Middle frontal gyrus (tissue), 1 donor: ENCODE measurements at regions not wholly inside any gene's neighbourhood (a gene's known extent, or its start where the extent isn't known, plus 50 kb on each side); places are given as distances from the start of the nearest gene placed in this dataset.
"Not testable (repeated sequence)": the region's sequence is repeated elsewhere in the genome, so short reads cannot be mapped to it uniquely, and the experiment has no call there.

Experiments used
- DNase-seq: peaks from one replicate; pipeline ENCODE4 v3.0.0-alpha.2; 2015; ENCODE audit warnings: low spot score; ENCODE audit errors: extremely low spot score

DNA sequence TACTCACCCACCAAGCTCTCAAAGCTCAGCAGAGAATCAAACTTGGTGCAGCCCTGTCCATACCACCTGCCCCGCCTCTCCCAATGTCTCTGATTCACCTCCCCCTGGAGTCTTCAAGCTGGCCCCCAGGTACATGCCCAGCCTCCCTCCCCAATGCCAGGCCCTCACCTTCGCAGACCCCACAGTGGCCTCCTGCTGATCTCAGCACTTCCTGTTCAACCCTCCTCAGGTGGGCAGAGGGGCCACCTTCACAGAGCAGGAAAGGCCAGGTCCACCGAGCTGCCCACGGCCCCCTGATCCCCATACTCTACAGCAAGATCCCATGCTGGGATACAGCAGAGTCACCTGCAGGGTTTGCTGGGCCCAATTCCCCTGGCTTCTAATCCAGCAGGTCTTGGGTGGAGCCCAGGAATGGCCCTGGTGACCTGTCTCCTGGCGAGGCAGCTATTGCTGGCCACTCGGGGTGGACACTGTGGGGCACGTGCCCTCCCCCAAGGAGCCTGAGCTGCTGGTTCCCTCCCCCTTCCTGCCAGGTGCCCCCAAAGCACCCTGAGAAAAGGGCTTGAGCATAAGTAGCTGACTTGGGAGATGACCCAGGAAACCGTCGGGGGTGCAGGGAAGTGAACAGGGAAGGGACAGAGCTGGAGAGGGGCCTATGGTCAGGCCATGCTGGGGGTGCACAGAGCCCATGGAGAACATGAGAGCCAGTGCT, 150.7 kb downstream of the BRD1 start:
- no peak for DNase-seq

DNA sequence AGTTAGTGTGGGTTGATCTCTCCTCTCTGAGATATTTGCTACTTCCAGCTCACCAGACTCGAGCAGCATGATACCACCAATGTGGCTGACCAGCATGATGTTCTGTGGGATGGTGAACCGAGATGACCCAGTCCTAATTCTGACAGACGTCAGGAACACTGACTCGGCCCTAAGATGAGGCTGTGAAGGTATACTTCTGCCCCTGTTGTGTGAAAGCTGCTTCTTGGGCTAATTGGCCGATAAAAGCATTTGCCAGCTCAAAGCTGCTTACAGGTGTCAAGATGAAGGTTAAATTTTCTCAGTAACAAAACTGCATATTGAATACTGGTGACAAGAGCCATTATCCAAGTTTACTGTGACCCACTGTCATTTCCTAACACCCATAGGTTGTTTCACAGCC, 151.4 kb downstream of the BRD1 start:
- DNase-seq = no peak

DNA sequence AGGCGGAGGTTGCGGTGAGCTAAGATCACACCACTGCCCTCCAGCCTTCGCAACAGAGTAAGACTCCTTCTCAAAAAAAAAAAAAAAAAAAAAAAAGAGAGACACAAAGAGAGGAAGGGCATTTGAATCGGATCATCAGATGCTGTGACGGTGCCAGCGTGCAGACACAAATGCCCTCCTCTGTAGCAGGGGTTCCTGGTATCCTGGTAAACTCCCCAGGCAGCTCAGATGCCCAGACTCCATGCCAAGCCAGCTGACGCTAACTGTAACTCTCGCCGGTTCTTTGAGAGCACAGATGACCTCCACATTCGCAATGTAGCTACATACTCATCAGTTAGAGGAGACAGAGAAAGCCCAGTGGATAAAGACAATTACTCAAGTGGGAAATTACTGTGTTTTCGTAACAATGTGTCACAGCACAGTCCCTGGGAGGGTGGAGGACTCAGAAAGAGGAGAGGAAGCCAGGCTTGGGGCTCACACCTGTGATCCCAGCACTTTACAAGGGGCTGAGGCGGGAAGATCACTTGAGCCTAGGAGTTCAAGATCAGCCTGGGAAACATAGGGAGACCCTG, 153.1 kb downstream of the BRD1 start:
- no peak for DNase-seq

DNA sequence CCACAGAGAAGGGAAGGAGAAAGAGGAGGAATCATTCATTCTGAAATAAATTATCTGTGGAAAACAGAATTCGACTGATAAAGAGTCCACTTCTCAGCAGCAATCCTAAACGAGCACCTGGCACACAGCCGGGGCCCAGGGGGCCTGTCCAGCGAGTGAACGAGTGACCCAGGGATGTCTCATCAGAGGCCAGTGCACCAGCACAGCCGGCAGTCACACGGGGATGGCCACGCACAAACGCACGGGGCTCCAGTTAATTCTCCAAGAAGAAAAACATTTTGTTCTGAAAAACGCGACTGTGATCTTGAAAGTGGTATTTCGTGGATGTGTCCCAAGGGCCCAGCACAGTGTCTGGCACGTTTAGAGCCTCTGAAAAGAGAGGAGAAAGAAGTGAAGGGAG, 154.6 kb downstream of the BRD1 start:
- DNase-seq = no peak

DNA sequence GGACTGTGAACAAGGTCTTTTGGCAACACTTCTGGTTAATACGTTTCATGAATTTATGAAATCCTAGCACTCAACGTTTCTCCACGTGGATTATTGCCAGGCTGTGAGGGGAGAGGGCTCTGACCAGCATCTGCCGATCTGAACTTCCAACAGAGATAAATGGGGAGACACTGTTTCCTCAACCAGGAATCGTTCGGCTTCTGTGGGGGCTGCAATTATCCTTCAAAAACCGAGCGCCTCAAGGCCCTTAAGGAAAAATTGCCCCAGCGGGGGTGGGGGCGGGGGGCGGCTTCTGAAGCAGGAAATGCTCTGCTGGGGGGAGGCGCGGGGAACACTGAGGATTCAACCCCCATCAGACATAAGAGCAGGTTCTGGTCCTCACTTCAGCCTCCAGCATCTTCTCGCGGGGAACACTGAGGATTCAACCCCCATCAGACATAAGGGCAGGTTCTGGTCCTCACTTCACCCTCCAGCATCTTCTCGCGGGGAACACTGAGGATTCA, 155.6 kb downstream of the BRD1 start:
- DNase-seq = no peak

DNA sequence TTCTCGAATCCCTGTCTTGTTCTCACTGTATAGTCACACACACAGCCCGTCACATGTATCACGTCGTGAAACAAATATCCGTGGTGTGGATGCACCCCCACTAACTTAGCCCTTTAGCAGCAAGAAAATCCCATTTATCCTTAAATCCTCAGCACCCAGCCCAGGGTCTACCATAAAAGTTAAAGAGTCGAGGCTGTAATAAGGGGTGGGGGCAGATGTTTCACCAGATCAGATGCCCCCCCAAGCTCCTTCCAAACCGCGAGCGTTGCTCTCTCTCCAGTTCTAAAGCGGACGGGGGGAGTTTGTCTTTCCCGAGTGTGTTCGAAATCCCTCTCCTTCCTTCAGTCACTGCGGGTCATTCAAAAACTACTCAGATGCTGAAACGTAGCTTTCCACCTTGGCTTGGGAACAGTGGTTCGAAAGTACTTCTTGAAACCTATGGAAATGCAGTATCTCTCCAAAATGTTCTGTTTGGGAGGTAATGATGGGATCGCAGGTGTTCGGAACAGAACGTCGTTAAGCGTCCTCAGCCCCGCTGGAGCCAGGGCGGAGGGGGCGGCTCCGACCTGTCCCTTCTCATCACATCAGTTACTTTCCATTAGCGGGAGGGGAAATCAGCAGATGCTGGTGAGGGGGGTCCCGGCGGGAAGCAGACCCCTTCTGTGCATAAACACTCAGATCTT, 156.2 kb downstream of the BRD1 start:
- DNase-seq = no peak

DNA sequence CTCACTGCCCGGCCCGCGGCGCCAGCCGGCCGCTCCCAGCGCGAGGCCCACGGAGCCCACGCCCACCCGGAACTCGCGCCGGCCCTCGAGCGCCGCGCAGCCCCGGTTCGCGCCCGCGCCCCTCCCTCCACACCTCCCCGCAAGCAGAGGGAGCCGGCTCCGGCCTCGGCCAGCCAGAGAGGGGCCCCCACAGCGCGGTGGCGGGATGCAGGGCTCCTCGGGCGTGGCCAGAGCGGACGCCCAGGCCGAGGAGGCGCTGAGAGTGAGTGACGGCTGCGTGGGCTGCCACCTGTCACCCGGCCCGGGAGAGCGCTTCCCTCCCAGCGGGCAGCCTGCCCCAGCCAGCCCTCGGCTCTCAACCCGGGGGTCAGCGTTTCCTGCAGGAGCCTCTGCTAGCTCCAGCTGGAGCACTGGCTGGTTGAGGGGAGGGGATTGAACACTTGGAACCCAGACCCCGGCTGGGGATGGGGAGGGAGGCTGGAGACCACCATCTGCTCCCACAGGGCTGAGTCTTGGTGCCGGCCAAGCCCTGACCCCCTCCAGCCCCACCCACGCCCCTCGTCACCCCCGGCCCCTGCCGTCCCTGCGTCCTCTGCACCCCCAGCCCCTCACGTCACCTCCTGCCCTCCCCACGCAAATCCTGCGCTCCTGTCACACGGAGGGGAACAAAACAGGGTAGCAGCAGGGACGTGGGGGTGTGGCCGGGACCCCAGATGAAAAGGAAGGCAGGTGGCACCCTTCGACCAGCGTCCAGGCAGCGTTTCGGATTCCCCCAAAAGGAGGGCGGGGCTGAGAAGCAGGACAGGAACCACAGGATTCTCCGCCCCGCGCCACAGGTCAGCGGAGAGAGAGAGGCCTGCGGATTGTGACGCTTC, 157.0 kb downstream of the BRD1 start:
- no peak for DNase-seq

DNA sequence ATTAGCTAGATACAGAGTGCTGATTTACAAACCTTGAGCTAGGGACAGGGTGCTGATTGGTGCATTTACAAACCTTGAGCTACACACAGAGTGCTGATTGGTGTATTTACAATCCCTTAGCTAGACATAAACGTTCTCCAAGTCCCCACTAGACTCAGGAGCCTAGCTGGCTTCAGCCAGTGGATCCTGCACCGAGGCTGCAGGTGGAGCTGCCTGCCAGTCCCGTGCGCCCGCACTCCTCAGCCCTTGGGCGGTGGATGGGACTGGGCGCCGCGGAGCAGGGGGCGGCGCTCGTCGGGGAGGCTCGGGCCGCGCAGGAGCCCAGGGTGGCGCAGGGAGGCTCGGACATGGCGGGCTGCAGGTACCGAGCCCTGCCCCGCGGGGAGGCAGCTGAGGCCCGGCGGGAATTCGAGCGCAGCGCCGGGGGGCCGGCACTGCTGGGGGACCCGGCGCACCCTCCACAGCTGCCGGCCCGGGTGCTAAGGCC, 157.7 kb downstream of the BRD1 start:
- DNase-seq = not testable (repeated sequence)

DNA sequence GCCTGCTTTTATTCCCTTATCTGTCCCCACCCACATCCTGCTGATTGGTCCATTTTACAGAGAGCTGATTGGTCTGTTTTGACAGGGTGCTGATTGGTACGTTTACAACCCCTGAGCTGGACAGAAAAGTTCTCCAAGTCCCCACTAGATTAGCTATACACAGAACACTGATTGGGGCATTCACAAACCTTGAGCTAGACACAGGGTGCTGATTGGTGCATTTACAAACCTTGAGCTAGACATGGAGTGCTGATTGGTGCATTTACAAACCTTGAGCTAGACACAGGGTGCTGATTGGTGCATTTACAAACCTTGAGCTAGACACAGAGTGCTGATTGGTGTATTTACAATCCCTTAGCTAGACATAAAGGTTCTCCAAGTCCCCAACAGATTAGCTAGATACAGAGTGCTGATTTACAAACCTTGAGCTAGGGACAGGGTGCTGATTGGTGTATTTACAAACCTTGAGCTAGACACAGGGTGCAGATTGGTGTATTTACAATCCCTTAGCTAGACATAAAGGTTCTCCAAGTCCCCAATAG, 158.2 kb downstream of the BRD1 start:
- not testable (repeated sequence) for DNase-seq

DNA sequence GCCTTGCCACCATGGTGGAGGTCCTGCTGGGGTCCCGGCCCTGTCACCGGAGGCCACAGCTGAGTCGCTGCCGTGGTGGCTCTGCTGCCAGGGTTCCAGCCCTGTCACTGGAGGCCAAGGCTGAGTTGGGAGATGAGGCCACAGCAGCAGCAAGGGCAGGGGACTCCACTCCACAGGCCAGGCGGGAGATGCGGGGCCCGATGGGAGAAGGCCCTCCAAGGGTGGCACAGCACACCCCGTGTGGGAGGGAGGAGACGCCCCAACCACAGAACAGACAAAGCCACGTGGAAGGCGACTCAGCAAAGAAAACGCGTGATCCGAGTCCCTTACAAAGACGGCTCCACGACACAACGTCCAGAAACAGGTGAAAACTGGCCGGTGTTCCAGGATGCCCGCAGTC, 159.3 kb downstream of the BRD1 start:
- DNase-seq = no peak

DNA sequence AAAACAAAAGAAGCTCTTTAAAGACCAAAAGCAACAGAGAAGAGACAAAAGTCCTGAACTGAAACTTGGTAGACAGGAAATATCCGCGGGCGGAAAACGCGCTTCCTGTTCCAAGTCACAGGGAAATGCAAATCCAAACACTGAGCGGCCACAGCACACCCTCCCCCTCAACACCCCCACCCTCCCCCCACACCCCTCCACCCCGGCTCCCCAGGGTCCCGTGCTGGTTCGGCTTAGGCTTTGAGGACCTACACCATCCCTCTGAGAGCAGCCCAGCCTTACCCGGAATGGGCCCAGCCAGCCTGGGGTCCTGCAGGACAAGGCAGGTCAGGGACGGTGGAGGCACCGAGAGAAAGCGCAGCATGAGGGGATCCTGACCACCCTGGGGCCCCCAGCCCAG, 160.4 kb downstream of the BRD1 start:
- no peak for DNase-seq

DNA sequence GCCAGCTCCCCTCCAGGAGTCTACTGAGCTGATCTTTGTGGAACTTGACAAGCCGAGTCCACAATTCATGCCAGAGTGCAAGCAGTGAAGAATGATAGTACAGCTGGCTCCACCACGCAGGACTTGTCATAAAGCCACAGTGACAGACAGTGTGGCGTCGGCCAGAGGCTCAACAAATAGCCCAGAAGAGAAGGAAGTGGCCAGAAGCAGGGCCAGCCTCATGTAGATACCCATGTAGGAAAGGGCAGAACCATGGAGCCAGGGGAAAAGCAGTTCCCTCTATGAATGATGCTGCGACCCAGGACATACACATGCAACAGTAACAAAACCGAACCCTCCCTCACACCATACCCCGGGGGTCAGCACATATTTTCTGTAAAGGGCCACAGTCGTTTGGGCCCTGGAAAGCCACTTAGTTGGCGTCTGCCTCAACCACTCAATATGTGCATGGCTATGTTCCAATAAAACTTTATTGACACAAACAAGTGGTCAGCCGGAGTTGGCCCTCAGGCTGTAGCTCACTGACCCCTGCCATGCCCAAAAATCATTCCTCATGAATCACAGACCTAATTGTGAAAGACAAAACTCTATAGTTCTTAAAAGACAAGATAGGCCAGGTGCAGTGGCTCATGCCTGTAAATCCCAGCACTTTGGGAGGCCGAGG, 161.4 kb downstream of the BRD1 start:
- DNase-seq = no peak

DNA sequence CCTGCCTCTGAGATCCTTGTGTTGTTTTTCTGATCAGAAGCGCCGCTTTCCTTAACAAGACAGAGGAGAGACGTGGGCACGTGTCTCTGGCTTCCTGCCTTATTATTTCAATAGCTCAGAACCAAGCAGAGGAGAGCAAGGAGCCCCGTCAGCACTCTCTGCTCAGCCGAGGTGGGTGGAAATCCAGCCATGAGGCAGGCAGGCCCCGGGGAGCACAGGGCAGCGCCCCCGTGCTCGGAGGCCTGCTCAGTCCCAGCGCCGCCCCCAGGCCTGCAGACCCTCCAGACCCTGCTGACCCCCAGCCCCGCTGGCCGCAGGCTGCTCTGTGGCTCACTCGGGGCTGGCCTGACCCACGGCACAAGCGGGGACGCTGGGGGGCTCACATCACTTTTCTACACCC, 162.8 kb downstream of the BRD1 start:
- no peak for DNase-seq

DNA sequence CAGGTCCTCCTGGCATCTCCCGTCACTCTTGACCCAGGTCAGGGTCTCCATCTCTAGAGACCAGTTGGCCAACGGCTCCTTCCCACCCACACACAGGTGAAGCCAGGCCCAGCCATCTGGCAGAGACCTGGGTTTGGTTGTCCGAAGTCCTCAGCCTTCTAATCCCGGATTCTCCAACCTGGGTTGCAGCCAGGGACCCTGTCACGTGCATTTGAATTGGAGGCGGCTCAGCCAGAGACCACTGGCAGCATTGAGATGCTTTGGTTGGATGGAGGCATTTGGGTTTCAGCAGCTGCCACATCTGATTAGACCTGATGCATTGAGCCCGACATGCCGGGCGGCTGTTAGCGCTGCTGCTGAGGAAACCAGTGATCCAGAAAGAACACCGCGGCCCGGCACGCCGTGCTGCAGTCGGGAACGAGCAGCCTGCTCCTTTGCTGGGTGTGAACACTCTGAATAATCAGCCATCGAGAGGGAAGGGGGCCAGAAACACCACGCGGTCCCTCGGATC, 163.2 kb downstream of the BRD1 start:
- DNase-seq = peak; percentile 6

DNA sequence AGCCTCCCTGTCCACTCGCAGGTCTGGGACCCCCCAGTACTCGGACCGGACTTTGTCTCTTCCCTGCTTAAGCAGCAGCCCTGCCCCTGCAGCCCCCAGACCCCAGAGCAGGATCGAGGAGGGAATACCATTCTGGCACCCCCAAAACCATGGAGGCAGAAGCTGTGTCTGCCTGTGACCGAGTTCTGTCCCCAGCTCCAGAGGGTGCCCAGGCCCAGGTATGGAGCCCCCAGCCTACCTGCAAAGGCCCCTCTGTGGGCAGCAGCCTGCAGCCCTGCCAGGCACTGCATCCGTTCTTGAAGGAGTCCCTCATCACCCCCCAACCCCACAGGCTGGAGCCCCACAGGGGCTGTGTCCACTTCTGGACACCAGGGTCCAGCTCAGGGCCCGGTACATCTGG, 163.8 kb downstream of the BRD1 start:
- no peak for DNase-seq

DNA sequence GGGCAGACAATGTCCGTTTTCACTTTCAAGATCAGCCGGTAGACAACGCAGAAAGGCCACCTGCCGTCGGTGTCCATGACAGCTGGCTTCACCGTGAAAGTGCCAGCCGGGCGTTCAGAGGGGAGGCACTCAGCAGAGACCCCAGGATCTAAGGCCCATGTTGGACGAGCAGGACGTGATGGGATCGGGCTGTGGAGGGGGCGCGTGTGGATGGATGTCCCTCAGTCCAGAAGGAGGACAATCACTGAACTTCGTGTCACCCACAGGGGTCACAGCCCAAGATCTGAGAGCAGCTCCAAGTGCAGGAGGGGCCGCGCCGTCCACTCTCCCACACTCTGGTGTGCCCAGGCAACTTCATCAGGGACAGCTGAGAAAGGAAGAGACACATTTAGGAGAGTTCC, 164.4 kb downstream of the BRD1 start:
- DNase-seq = no peak

DNA sequence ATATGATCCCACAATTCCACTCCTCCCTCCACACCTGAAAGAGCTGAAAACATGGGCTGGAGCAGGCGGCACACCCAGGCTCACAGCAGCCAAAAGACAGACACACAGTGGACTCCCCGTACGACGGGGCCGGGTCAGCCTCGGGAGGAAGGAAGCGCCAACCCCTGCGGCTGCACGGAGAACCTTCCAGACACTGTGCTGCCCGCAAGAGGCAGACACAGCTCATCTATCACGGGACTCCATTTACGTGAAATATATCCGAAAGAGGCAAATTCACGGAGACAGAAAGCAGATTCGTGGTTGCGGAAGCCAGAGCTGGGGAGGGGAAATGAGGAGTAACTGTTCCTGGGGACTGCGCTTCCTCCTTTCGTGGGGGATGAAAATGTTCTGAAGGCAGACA, 165.0 kb downstream of the BRD1 start:
- DNase-seq = no peak

DNA sequence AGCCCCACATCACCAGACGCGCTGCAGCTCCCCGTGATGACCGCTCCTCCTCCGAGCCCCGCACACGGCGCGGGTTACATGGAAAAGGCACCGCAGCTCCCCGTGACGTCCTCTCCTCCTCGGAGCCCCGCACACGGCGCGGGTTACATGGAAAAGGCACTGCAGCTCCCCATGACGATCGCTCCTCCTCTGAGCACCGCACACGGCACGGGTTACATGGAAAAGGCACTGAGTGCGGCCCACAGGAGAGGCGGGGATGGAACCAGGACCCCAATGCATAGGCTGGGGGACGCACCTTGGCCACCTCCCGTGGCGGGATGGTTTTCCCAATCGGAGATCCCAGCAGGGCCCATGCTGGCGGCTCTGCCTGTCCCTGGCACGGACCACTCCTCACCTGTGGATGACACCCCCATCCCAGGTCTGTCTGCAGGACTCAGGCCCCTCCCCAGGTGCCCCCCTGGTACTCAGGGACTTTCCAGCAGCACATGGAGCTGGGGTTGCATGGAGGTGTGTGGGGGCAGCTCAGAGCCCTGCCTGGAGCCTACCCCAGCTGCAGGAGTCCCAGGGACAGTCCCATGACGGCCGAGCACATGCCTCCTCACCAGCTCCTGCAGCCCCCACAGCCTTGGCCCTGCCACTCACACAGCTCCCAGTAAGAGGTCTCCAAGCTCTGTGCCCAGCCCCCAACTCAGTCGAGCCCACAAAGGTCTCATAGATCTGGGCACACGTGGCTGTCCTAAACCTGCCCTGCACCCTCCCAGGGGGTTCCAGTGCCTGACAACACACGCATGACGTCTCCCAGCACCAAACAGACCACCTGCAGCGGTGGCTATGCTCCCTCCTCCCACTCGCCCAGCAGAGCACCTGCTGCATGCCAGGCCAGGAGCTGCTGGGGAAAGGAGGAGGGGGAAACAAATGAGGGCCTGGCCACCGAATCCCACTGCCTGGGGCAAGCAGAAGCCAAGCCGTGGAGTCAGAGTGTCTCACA, 166.6 kb downstream of the BRD1 start:
- DNase-seq = no peak

DNA sequence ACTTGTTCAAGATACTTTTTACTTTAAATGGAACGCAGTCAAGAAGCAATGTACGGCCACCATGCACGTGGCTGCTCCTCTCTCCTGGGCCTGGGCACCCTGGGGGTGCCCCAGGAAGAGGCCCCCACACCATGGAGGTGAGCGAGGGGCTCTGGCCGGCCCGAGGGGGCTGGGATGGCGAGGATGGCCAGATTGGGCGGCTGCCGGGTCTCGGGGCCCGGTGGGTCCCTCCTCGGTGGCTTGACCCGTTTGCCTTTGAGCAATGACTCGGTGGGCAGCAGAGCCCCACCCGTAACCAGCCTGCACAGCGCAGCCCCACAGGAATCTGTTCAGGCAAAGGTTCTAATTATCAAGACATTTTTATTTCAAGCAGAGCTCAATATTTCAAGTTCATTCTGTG, 167.4 kb downstream of the BRD1 start:
- DNase-seq = no peak
